ENCODE measurements at regions not wholly inside any gene's neighbourhood (a gene's known extent, or its start where the extent isn't known, plus 50 kb on each side); places are given as distances from the start of the nearest gene placed in this dataset.
"Not testable (repeated sequence)": the region's sequence is repeated elsewhere in the genome, so short reads cannot be mapped to it uniquely, and the experiment has no call there.

- ChIA-PET CTCF (no interaction called here), POLR2A (no interaction called here)
- DNase-seq (ENCODE audit: extremely low spot score) = no peak
- TF ChIP-seq PKNOX1 (IDR thresholded peaks at IDR 0.05) (no peak), L3MBTL2 (conservative IDR thresholded peaks at IDR 0.05) (no peak), ELF4 (IDR thresholded peaks at IDR 0.05) (no peak), FOXM1 (IDR thresholded peaks at IDR 0.05; ENCODE audit: borderline replicate concordance) (no peak), NFRKB (IDR thresholded peaks at IDR 0.05) (no peak), ZNF384 (IDR thresholded peaks at IDR 0.05) (no peak), BHLHE40 (IDR thresholded peaks at IDR 0.05; ENCODE audit: borderline replicate concordance) (no peak), SUZ12 (IDR thresholded peaks at IDR 0.05) (no peak), SP1 (IDR thresholded peaks at IDR 0.05) (no peak)
Measured at GRCh38 chr12:105506678-105507310, 176.3 kb downstream of the C12orf75 start.

GRCh38 chr12:105507311-105508038 lies 177.0 kb downstream of the C12orf75 start:
- ChIA-PET CTCF (interaction anchor here (0.8 kb wide), 1 partner anchor 1215 kb away, joined by 3 read pairs; no protein-coding TSS in a partner anchor), POLR2A (no interaction called here)
- no peak for TF ChIP-seq HDGF (IDR thresholded peaks at IDR 0.05; ENCODE audit: borderline replicate concordance)
- no peak for TF ChIP-seq L3MBTL2 (conservative IDR thresholded peaks at IDR 0.05)
- no peak for TF ChIP-seq BHLHE40 (IDR thresholded peaks at IDR 0.05; ENCODE audit: borderline replicate concordance)
- no peak for TF ChIP-seq ELF4 (IDR thresholded peaks at IDR 0.05)
- TF ChIP-seq NFRKB (IDR thresholded peaks at IDR 0.05) = no peak
- no peak for TF ChIP-seq SP1 (IDR thresholded peaks at IDR 0.05)
- no peak for TF ChIP-seq FOXK2 (IDR thresholded peaks at IDR 0.05)
- no peak for TF ChIP-seq ARNT (IDR thresholded peaks at IDR 0.05)
- no peak for DNase-seq (ENCODE audit: extremely low spot score)

- ChIA-PET CTCF (interaction anchor here (0.8 kb wide), 1 partner anchor 1214 kb away, joined by 3 read pairs; no protein-coding TSS in a partner anchor), POLR2A (no interaction called here)
- no peak for TF ChIP-seq ELF4 (IDR thresholded peaks at IDR 0.05)
- no peak for TF ChIP-seq SP1 (IDR thresholded peaks at IDR 0.05)
- TF ChIP-seq L3MBTL2 (conservative IDR thresholded peaks at IDR 0.05) = no peak
- TF ChIP-seq TARDBP (IDR thresholded peaks at IDR 0.05) = no peak
- no peak for TF ChIP-seq FOXM1 (IDR thresholded peaks at IDR 0.05; ENCODE audit: borderline replicate concordance)
- no peak for TF ChIP-seq CTBP1 (IDR thresholded peaks at IDR 0.05; ENCODE audit: borderline replicate concordance)
- TF ChIP-seq FOXA1 (IDR thresholded peaks at IDR 0.05) = no peak
- no peak for TF ChIP-seq ARNT (IDR thresholded peaks at IDR 0.05)
- TF ChIP-seq PKNOX1 (IDR thresholded peaks at IDR 0.05) = no peak
- no peak for TF ChIP-seq LEF1 (IDR thresholded peaks at IDR 0.05; ENCODE audit: borderline replicate concordance)
- no peak for DNase-seq (ENCODE audit: extremely low spot score)
Measured at GRCh38 chr12:105508096-105508495, 177.6 kb downstream of the C12orf75 start.

GRCh38 chr12:105510526-105510925 lies 180.0 kb downstream of the C12orf75 start:
- ChIA-PET POLR2A (no interaction called here), CTCF (no interaction called here)
- TF ChIP-seq HDGF (IDR thresholded peaks at IDR 0.05; ENCODE audit: borderline replicate concordance) (no peak), L3MBTL2 (conservative IDR thresholded peaks at IDR 0.05) (no peak), FOXM1 (IDR thresholded peaks at IDR 0.05; ENCODE audit: borderline replicate concordance) (no peak), ARNT (IDR thresholded peaks at IDR 0.05) (no peak), PKNOX1 (IDR thresholded peaks at IDR 0.05) (no peak), BHLHE40 (IDR thresholded peaks at IDR 0.05; ENCODE audit: borderline replicate concordance) (no peak), SP1 (IDR thresholded peaks at IDR 0.05) (no peak), CTBP1 (IDR thresholded peaks at IDR 0.05; ENCODE audit: borderline replicate concordance) (no peak), ZNF384 (IDR thresholded peaks at IDR 0.05) (no peak), LEF1 (IDR thresholded peaks at IDR 0.05; ENCODE audit: borderline replicate concordance) (no peak), NFRKB (IDR thresholded peaks at IDR 0.05) (no peak), TARDBP (IDR thresholded peaks at IDR 0.05) (no peak)
- no peak for DNase-seq (ENCODE audit: extremely low spot score)

GRCh38 chr12:105512861-105513260 lies 182.4 kb downstream of the C12orf75 start:
- POLR2A ChIA-PET, CTCF ChIA-PET: not testable (repeated sequence)

GRCh38 chr12:105522166-105522825 lies 191.8 kb downstream of the C12orf75 start:
- ChIA-PET POLR2A (no interaction called here), CTCF (no interaction called here)
- no peak for DNase-seq (ENCODE audit: extremely low spot score)
- no peak for TF ChIP-seq SUZ12 (IDR thresholded peaks at IDR 0.05)
- no peak for TF ChIP-seq ZNF384 (IDR thresholded peaks at IDR 0.05)

More at GRCh38 chr12:105512861-105513260, 182.4 kb downstream of the C12orf75 start:
- not testable (repeated sequence) for DNase-seq (ENCODE audit: extremely low spot score)
